ENCODE measurements at regions not wholly inside any gene's neighbourhood (a gene's known extent, or its start where the extent isn't known, plus 50 kb on each side); places are given as distances from the start of the nearest gene placed in this dataset.

- Histone ChIP-seq H3K4me2 (ENCODE audit: insufficient read depth, low read length) (no peak overlapping the region), H3K4me1 (ENCODE audit: insufficient read depth, low read length) (no peaks in the 10 kb centered on the region), H3K27me3 (ENCODE audit: insufficient read depth, low read length, poor library complexity) (no peaks in the 10 kb centered on the region), H4K20me1 (ENCODE audit: insufficient read depth, low read length) (no peaks in the 10 kb centered on the region), H3K9me3 (ENCODE audit: insufficient read depth, low read length, severe bottlenecking) (no peaks in the 10 kb centered on the region), H3K79me2 (ENCODE audit: insufficient read depth, low read length) (no peaks in the 10 kb centered on the region), H2AFZ (ENCODE audit: low read depth, low read length) (no peak overlapping the region), H3K36me3 (ENCODE audit: insufficient read depth, low read length) (no peaks in the 10 kb centered on the region), H3K9ac (ENCODE audit: low read depth, low read length) (no peak overlapping the region), H3K4me3 (ENCODE audit: low read depth in 1 of 2, low read length in 2 of 2) (no peak overlapping the region), H3K27ac (ENCODE audit: low read length) (no peak overlapping the region)
- no peak for ATAC-seq (ENCODE audit: insufficient read depth, low read depth)
- DNase-seq = no peak
- TF ChIP-seq EZH2 (IDR thresholded peaks at IDR 0.05; ENCODE audit: borderline replicate concordance, low read depth, low read length, severe bottlenecking) = no peak
- TF ChIP-seq, protein P1, sequence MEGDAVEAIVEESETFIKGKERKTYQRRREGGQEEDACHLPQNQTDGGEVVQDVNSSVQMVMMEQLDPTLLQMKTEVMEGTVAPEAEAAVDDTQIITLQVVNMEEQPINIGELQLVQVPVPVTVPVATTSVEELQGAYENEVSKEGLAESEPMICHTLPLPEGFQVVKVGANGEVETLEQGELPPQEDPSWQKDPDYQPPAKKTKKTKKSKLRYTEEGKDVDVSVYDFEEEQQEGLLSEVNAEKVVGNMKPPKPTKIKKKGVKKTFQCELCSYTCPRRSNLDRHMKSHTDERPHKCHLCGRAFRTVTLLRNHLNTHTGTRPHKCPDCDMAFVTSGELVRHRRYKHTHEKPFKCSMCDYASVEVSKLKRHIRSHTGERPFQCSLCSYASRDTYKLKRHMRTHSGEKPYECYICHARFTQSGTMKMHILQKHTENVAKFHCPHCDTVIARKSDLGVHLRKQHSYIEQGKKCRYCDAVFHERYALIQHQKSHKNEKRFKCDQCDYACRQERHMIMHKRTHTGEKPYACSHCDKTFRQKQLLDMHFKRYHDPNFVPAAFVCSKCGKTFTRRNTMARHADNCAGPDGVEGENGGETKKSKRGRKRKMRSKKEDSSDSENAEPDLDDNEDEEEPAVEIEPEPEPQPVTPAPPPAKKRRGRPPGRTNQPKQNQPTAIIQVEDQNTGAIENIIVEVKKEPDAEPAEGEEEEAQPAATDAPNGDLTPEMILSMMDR (IDR thresholded peaks at IDR 0.05; ENCODE audit: borderline replicate concordance, extremely low read depth, low read length, poor library complexity, severe bottlenecking) = no peak
Observed at GRCh38 chr3:139157161-139157932, 112.7 kb upstream of the PRR23C start.

GRCh38 chr3:139159356-139159755, 114.7 kb upstream of the PRR23C start:
- Histone ChIP-seq H3K27me3 (ENCODE audit: insufficient read depth, low read length, poor library complexity) (no peaks in the 10 kb centered on the region), H3K9ac (ENCODE audit: low read depth, low read length) (no peak overlapping the region), H3K4me1 (ENCODE audit: insufficient read depth, low read length) (no peaks in the 10 kb centered on the region), H3K4me2 (ENCODE audit: insufficient read depth, low read length) (no peak overlapping the region), H3K9me3 (ENCODE audit: insufficient read depth, low read length, severe bottlenecking) (no peaks in the 10 kb centered on the region), H3K36me3 (ENCODE audit: insufficient read depth, low read length) (no peaks in the 10 kb centered on the region), H4K20me1 (ENCODE audit: insufficient read depth, low read length) (no peaks in the 10 kb centered on the region), H3K4me3 (ENCODE audit: low read depth in 1 of 2, low read length in 2 of 2) (no peak overlapping the region), H3K79me2 (ENCODE audit: insufficient read depth, low read length) (no peaks in the 10 kb centered on the region), H2AFZ (ENCODE audit: low read depth, low read length) (no peak overlapping the region), H3K27ac (ENCODE audit: low read length) (no peak overlapping the region)
- DNase-seq (no peak), ATAC-seq (ENCODE audit: insufficient read depth, low read depth) (no peak)
- TF ChIP-seq, protein P1 (IDR thresholded peaks at IDR 0.05; ENCODE audit: borderline replicate concordance, extremely low read depth, low read length, poor library complexity, severe bottlenecking) = no peak
- no peak for TF ChIP-seq EZH2 (IDR thresholded peaks at IDR 0.05; ENCODE audit: borderline replicate concordance, low read depth, low read length, severe bottlenecking)

- no peaks in the 10 kb centered on the region for H3K79me2 ChIP-seq (ENCODE audit: insufficient read depth, low read length)
- no peak overlapping the region for H2AFZ ChIP-seq (ENCODE audit: low read depth, low read length)
- H3K27me3 ChIP-seq (ENCODE audit: insufficient read depth, low read length, poor library complexity) = no peaks in the 10 kb centered on the region
- H4K20me1 ChIP-seq (ENCODE audit: insufficient read depth, low read length) = no peaks in the 10 kb centered on the region
- H3K4me2 ChIP-seq (ENCODE audit: insufficient read depth, low read length) = no peak overlapping the region
- H3K4me3 ChIP-seq (ENCODE audit: low read depth in 1 of 2, low read length in 2 of 2) = no peak overlapping the region
- ATAC-seq (ENCODE audit: insufficient read depth, low read depth) (no peak), DNase-seq (no peak)
- H3K36me3 ChIP-seq (ENCODE audit: insufficient read depth, low read length) = no peaks in the 10 kb centered on the region
- H3K27ac ChIP-seq (ENCODE audit: low read length) = no peak overlapping the region
- no peaks in the 10 kb centered on the region for H3K4me1 ChIP-seq (ENCODE audit: insufficient read depth, low read length)
- H3K9me3 ChIP-seq (ENCODE audit: insufficient read depth, low read length, severe bottlenecking) = no peaks in the 10 kb centered on the region
- TF ChIP-seq, protein P1 (IDR thresholded peaks at IDR 0.05; ENCODE audit: borderline replicate concordance, extremely low read depth, low read length, poor library complexity, severe bottlenecking) = no peak
- no peak for TF ChIP-seq EZH2 (IDR thresholded peaks at IDR 0.05; ENCODE audit: borderline replicate concordance, low read depth, low read length, severe bottlenecking)
- no peak overlapping the region for H3K9ac ChIP-seq (ENCODE audit: low read depth, low read length)
Observed at GRCh38 chr3:139173372-139174108, 128.8 kb upstream of the PRR23C start.

Data from DND-41 (cell line).